Inflammatory macrophage treated with lipopolysaccharide for 1 hour (primary cell): ENCODE measurements at regions not wholly inside any gene's neighbourhood (a gene's known extent, or its start where the extent isn't known, plus 50 kb on each side); places are given as distances from the start of the nearest gene placed in this dataset.

Experiments used
- DNase-seq, 2 donors: peaks; one replicate each; pipeline ENCODE4 v3.0.0-alpha.2; 2020 to 2022

- DNase-seq: no peak
These were observed 53.0 kb upstream of the CA12 start for GRCh38 chr15:63434576-63435186.

GRCh38 chr15:63435204-63435820 is 53.7 kb upstream of the CA12 start:
- DNase-seq: no peak

- no peak for DNase-seq
These were observed 54.7 kb upstream of the CA12 start for GRCh38 chr15:63436341-63436740.

GRCh38 chr15:63436872-63437375 is 55.3 kb upstream of the CA12 start:
- peak; percentile 52 to 61 for DNase-seq

GRCh38 chr15:63439536-63440264 is 58.1 kb upstream of the CA12 start:
- no peak for DNase-seq

GRCh38 chr15:63440265-63440648 is 58.6 kb upstream of the CA12 start:
- DNase-seq: no peak

GRCh38 chr15:63440756-63441155 is 59.1 kb upstream of the CA12 start:
- DNase-seq: no peak

- no peak for DNase-seq
These were observed 59.6 kb upstream of the CA12 start for GRCh38 chr15:63441266-63441665.

- DNase-seq: no peak
These were observed 60.4 kb upstream of the CA12 start for GRCh38 chr15:63442080-63442479.

- DNase-seq: no peak
These were observed 59.8 kb upstream of the USP3 start for GRCh38 chr15:63444611-63445010.

GRCh38 chr15:63446255-63446654 is 58.1 kb upstream of the USP3 start:
- no peak for DNase-seq

GRCh38 chr15:63447017-63447676 is 57.2 kb upstream of the USP3 start:
- DNase-seq: no peak

- peak; percentile 87 to 89 for DNase-seq
These were observed 56.1 kb upstream of the USP3 start for GRCh38 chr15:63448266-63448665.

GRCh38 chr15:63448872-63449555 is 55.4 kb upstream of the USP3 start:
- peak; percentile 41 to 56 for DNase-seq

- no peak for DNase-seq
These were observed 54.7 kb upstream of the USP3 start for GRCh38 chr15:63449731-63450130.

- no peak for DNase-seq
These were observed 53.5 kb upstream of the USP3 start for GRCh38 chr15:63450884-63451225.

- DNase-seq: no peak
These were observed 52.6 kb upstream of the USP3 start for GRCh38 chr15:63451671-63452315.

GRCh38 chr15:63452552-63453136 is 51.7 kb upstream of the USP3 start:
- DNase-seq: no peak

GRCh38 chr15:63453186-63453905 is 51.0 kb upstream of the USP3 start:
- no peak for DNase-seq

- no peak for DNase-seq
These were observed 49.7 kb upstream of the USP3 start for GRCh38 chr15:63454503-63455211.
